ENCODE measurements at regions not wholly inside any gene's neighbourhood (a gene's known extent, or its start where the extent isn't known, plus 50 kb on each side); places are given as distances from the start of the nearest gene placed in this dataset.

- Histone ChIP-seq H3K79me2 (ENCODE audit: insufficient read depth, low read length) (no peaks in the 10 kb centered on the region), H4K20me1 (ENCODE audit: low read depth, low read length) (no peaks in the 10 kb centered on the region; the same call in 1 of the 2 replicates), H3K4me2 (ENCODE audit: low read depth, low read length, poor library complexity, severe bottlenecking) (no peak overlapping the region), H3K9me2 (replicated peaks; ENCODE audit: insufficient read depth, low read length) (no peaks in the 10 kb centered on the region), H3K9me3 (ENCODE audit: insufficient read depth, low read length) (no peaks in the 10 kb centered on the region), H3K4me3 (ENCODE audit: insufficient read depth, low read length, poor library complexity, severe bottlenecking) (no peak overlapping the region), H3K27me3 (ENCODE audit: low read length) (no peaks in the 10 kb centered on the region), H3K27ac (ENCODE audit: low read depth, low read length) (no peak overlapping the region), H3K36me3 (ENCODE audit: low read length) (no peaks in the 10 kb centered on the region), H3F3A (ENCODE audit: insufficient read depth) (no peaks in the 10 kb centered on the region), H3K9ac (ENCODE audit: low read length) (no peak overlapping the region), H2AFZ (ENCODE audit: low read depth, low read length, severe bottlenecking) (no peak overlapping the region)
- no peak for TF ChIP-seq CTCF (IDR thresholded peaks at IDR 0.05; ENCODE audit: insufficient read depth, low read length, poor library complexity, severe bottlenecking)
- TF ChIP-seq EZH2phosphoT487 (conservative IDR thresholded peaks at IDR 0.05; ENCODE audit: low read length), result no peak
These were observed 219.0 kb upstream of the ROPN1 start for GRCh38 chr3:124210899-124211298.

- H3K4me3 ChIP-seq (ENCODE audit: insufficient read depth, low read length, poor library complexity, severe bottlenecking), result no peak overlapping the region
- no peak overlapping the region for H3K27ac ChIP-seq (ENCODE audit: low read depth, low read length)
- H3F3A ChIP-seq (ENCODE audit: insufficient read depth), result no peaks in the 10 kb centered on the region
- no peak overlapping the region for H3K9ac ChIP-seq (ENCODE audit: low read length)
- no peak overlapping the region for H2AFZ ChIP-seq (ENCODE audit: low read depth, low read length, severe bottlenecking)
- no peak overlapping the region for H3K4me2 ChIP-seq (ENCODE audit: low read depth, low read length, poor library complexity, severe bottlenecking)
- no peaks in the 10 kb centered on the region for H3K9me2 ChIP-seq (replicated peaks; ENCODE audit: insufficient read depth, low read length)
- no peaks in the 10 kb centered on the region for H3K9me3 ChIP-seq (ENCODE audit: insufficient read depth, low read length)
- H3K79me2 ChIP-seq (ENCODE audit: insufficient read depth, low read length), result no peaks in the 10 kb centered on the region
- no peaks in the 10 kb centered on the region for H3K27me3 ChIP-seq (ENCODE audit: low read length)
- no peak for TF ChIP-seq CTCF (IDR thresholded peaks at IDR 0.05; ENCODE audit: insufficient read depth, low read length, poor library complexity, severe bottlenecking)
- no peak for TF ChIP-seq EZH2phosphoT487 (conservative IDR thresholded peaks at IDR 0.05; ENCODE audit: low read length)
- H4K20me1 ChIP-seq (ENCODE audit: low read depth, low read length), result no peaks in the 10 kb centered on the region; the same call in 1 of the 2 replicates
- no peaks in the 10 kb centered on the region for H3K36me3 ChIP-seq (ENCODE audit: low read length)
These were observed 221.7 kb upstream of the ROPN1 start for GRCh38 chr3:124213641-124214040.

GRCh38 chr3:124217542-124217941, 225.6 kb upstream of the ROPN1 start:
- no peaks in the 10 kb centered on the region for H3K36me3 ChIP-seq (ENCODE audit: low read length)
- H3K27me3 ChIP-seq (ENCODE audit: low read length), result no peaks in the 10 kb centered on the region
- H3K9ac ChIP-seq (ENCODE audit: low read length), result no peak overlapping the region
- H3F3A ChIP-seq (ENCODE audit: insufficient read depth), result no peaks in the 10 kb centered on the region
- H3K9me3 ChIP-seq (ENCODE audit: insufficient read depth, low read length), result no peaks in the 10 kb centered on the region
- H3K79me2 ChIP-seq (ENCODE audit: insufficient read depth, low read length), result no peaks in the 10 kb centered on the region
- no peak overlapping the region for H2AFZ ChIP-seq (ENCODE audit: low read depth, low read length, severe bottlenecking)
- H4K20me1 ChIP-seq (ENCODE audit: low read depth, low read length), result no peaks in the 10 kb centered on the region; the same call in 1 of the 2 replicates
- no peak overlapping the region for H3K4me2 ChIP-seq (ENCODE audit: low read depth, low read length, poor library complexity, severe bottlenecking)
- H3K27ac ChIP-seq (ENCODE audit: low read depth, low read length), result no peak overlapping the region
- no peak overlapping the region for H3K4me3 ChIP-seq (ENCODE audit: insufficient read depth, low read length, poor library complexity, severe bottlenecking)
- H3K9me2 ChIP-seq (replicated peaks; ENCODE audit: insufficient read depth, low read length), result no peaks in the 10 kb centered on the region
- TF ChIP-seq CTCF (IDR thresholded peaks at IDR 0.05; ENCODE audit: insufficient read depth, low read length, poor library complexity, severe bottlenecking), result no peak
- TF ChIP-seq EZH2phosphoT487 (conservative IDR thresholded peaks at IDR 0.05; ENCODE audit: low read length), result no peak

All from SU-DHL-6 (cell line).